ENCODE measurements at regions not wholly inside any gene's neighbourhood (a gene's known extent, or its start where the extent isn't known, plus 50 kb on each side); places are given as distances from the start of the nearest gene placed in this dataset.

- no peaks in the 10 kb centered on the region for H4K20me1 ChIP-seq (ENCODE audit: insufficient read depth, low read length)
- no peak overlapping the region for H3K9ac ChIP-seq (ENCODE audit: insufficient read depth, low read depth, low read length)
- H3K36me3 ChIP-seq (replicated peaks in 1 of 2; ENCODE audit: control insufficient read depth in 1 of 2, insufficient read depth in 2 of 2, low read length in 2 of 2): no peaks in the 10 kb centered on the region
- no peak overlapping the region for H3K4me2 ChIP-seq (ENCODE audit: low read depth, low read length)
- intact Hi-C loops (cut with micrococcal nuclease; ENCODE audit: unreplicated experiment) (no loop called here), in situ Hi-C loops (cut with HindIII; ENCODE audit: extremely low pct_ligation_motif_present, low pct_unique_long_range_greater_than_20kb) (no loop called here)
- CTCF ChIA-PET (ENCODE audit: low intra/inter-chr PET ratio, low total read pairs): no interaction called here
- POLR2A ChIA-PET: no interaction called here
- no peak for FAIRE-seq
- ATAC-seq: no peak
- no peak for DNase-seq (ENCODE audit: low spot score)
- H3K27me3 ChIP-seq (ENCODE audit: control insufficient read depth in 1 of 2, insufficient read depth in 2 of 2, low read length in 2 of 2): no peaks in the 10 kb centered on the region; a peak in 1 of 5 replicates
- no peaks in the 10 kb centered on the region for H3K9me3 ChIP-seq (ENCODE audit: low read length)
- no peak overlapping the region for H2AFZ ChIP-seq (ENCODE audit: low read length)
- H3K79me2 ChIP-seq (ENCODE audit: insufficient read depth, low read length): no peaks in the 10 kb centered on the region
- no TSS peak for BruUV-seq (replicated peaks)
- 35% methylated on average over 6 of the region's 6 CpGs for WGBS (ENCODE audit: low lambda C conversion rate)
- no peak overlapping the region for H3K27ac ChIP-seq (ENCODE audit: extremely low read length, insufficient read depth, low read length)
- TF ChIP-seq ZNF552 (CRISPR knock-in tag; IDR thresholded peaks at IDR 0.05; ENCODE audit: borderline replicate concordance): no peak
- TF ChIP-seq TCF7L2 (IDR thresholded peaks at IDR 0.05; ENCODE audit: low read depth, low read length): no peak
- TF ChIP-seq CREB1 (IDR thresholded peaks at IDR 0.05): no peak
- TF ChIP-seq CREB1 (CRISPR knock-in tag; IDR thresholded peaks at IDR 0.05): no peak
- no peak for TF ChIP-seq NFKB2 (CRISPR knock-in tag; IDR thresholded peaks at IDR 0.05; ENCODE audit: borderline replicate concordance)
- TF ChIP-seq ATF7-NPFF (CRISPR knock-in tag; IDR thresholded peaks at IDR 0.05; ENCODE audit: low read depth): no peak
- no peak for TF ChIP-seq IRF2 (CRISPR knock-in tag; IDR thresholded peaks at IDR 0.05)
- TF ChIP-seq CBX2 (IDR thresholded peaks at IDR 0.05; ENCODE audit: low read depth, low read length): no peak
- TF ChIP-seq CBX2 (CRISPR knock-in tag; IDR thresholded peaks at IDR 0.05; ENCODE audit: low read depth): no peak
- TF ChIP-seq SALL2 (CRISPR knock-in tag; IDR thresholded peaks at IDR 0.05): no peak
- no peak for TF ChIP-seq MED8 (CRISPR knock-in tag; IDR thresholded peaks at IDR 0.05; ENCODE audit: insufficient replicate concordance)
- no peak for TF ChIP-seq MAFF (IDR thresholded peaks at IDR 0.05; ENCODE audit: low read depth, low read length)
- H3K4me1 ChIP-seq (ENCODE audit: insufficient read depth, low read length): peaks cover 8% of the 10 kb centered on the region
- no peak overlapping the region for H3K4me3 ChIP-seq (replicated peaks in 1 of 3; ENCODE audit: insufficient read depth in 1 of 3, low read depth in 2 of 3, low read length in 3 of 3)
These were observed 93.5 kb downstream of the SLC4A3 start for GRCh38 chr2:219720956-219721355.
